ENCODE measurements at regions not wholly inside any gene's neighbourhood (a gene's known extent, or its start where the extent isn't known, plus 50 kb on each side); places are given as distances from the start of the nearest gene placed in this dataset.
"Not testable (repeated sequence)": the region's sequence is repeated elsewhere in the genome, so short reads cannot be mapped to it uniquely, and the experiment has no call there.

GRCh38 chr6:6942091-6942490 is 165.7 kb upstream of the RREB1 start:
- no peak for DNase-seq
- intact Hi-C loops (cut with DNase I), result no loop called here

- DNase-seq, result peak in 34 of 42 donors; percentile 9 to 62 (median 32)
Measured at GRCh38 chr6:6942831-6943230, 164.9 kb upstream of the RREB1 start.

GRCh38 chr6:6943421-6943820 is 164.3 kb upstream of the RREB1 start:
- DNase-seq, result no peak
- intact Hi-C loops (cut with DNase I), result no loop called here

More at GRCh38 chr6:6942831-6943230, 164.9 kb upstream of the RREB1 start:
- intact Hi-C loops (cut with DNase I), result no loop called here

- intact Hi-C loops (cut with DNase I), result no loop called here
- DNase-seq, result no peak
Measured at GRCh38 chr6:6946206-6947155, 161.3 kb upstream of the RREB1 start.

- intact Hi-C loops (cut with DNase I), result no loop called here
Measured at GRCh38 chr6:6950373-6951145, 157.2 kb upstream of the RREB1 start.

GRCh38 chr6:6951355-6951754 is 156.4 kb upstream of the RREB1 start:
- no peak for DNase-seq
- intact Hi-C loops (cut with DNase I), result no loop called here

More at GRCh38 chr6:6950373-6951145, 157.2 kb upstream of the RREB1 start:
- no peak for DNase-seq

GRCh38 chr6:6952484-6952883 is 155.3 kb upstream of the RREB1 start:
- intact Hi-C loops (cut with DNase I), result no loop called here
- no peak for DNase-seq

- intact Hi-C loops (cut with DNase I); DNase-seq: not testable (repeated sequence)
Measured at GRCh38 chr6:6952927-6953326, 154.8 kb upstream of the RREB1 start.

- intact Hi-C loops (cut with DNase I), result no loop called here
- DNase-seq, result no peak
Measured at GRCh38 chr6:6960571-6961251, 147.1 kb upstream of the RREB1 start.

- DNase-seq, result no peak
- intact Hi-C loops (cut with DNase I), result no loop called here
Measured at GRCh38 chr6:6962086-6962485, 145.7 kb upstream of the RREB1 start.

- no peak for DNase-seq
- intact Hi-C loops (cut with DNase I), result no loop called here
Measured at GRCh38 chr6:6962699-6963098, 145.1 kb upstream of the RREB1 start.

GRCh38 chr6:6963390-6963789 is 144.4 kb upstream of the RREB1 start:
- intact Hi-C loops (cut with DNase I); DNase-seq: not testable (repeated sequence)

GRCh38 chr6:6964675-6965074 is 143.1 kb upstream of the RREB1 start:
- intact Hi-C loops (cut with DNase I), result no loop called here
- no peak for DNase-seq

GRCh38 chr6:6966127-6966526 is 141.6 kb upstream of the RREB1 start:
- intact Hi-C loops (cut with DNase I), result no loop called here
- no peak for DNase-seq

- intact Hi-C loops (cut with DNase I), result no loop called here
Measured at GRCh38 chr6:6966569-6966968, 141.2 kb upstream of the RREB1 start.

GRCh38 chr6:6968357-6968730 is 139.4 kb upstream of the RREB1 start:
- intact Hi-C loops (cut with DNase I), result no loop called here
- no peak for DNase-seq

More at GRCh38 chr6:6966569-6966968, 141.2 kb upstream of the RREB1 start:
- DNase-seq, result no peak

- DNase-seq, result no peak
- intact Hi-C loops (cut with DNase I), result no loop called here
Measured at GRCh38 chr6:6968731-6969552, 138.8 kb upstream of the RREB1 start.

GRCh38 chr6:6969761-6970223 is 138.0 kb upstream of the RREB1 start:
- no peak for DNase-seq
- intact Hi-C loops (cut with DNase I), result no loop called here

- intact Hi-C loops (cut with DNase I), result no loop called here
- no peak for DNase-seq
Measured at GRCh38 chr6:6970851-6971250, 136.9 kb upstream of the RREB1 start.
